Embryonic facial prominence (tissue), 1 donor: ENCODE measurements at regions not wholly inside any gene's neighbourhood (a gene's known extent, or its start where the extent isn't known, plus 50 kb on each side); places are given as distances from the start of the nearest gene placed in this dataset.

Experiments
- DNase-seq: peaks from one replicate; pipeline ENCODE4 v3.0.0-alpha.2; 2016; ENCODE audit errors: extremely low spot score

GRCh38 chr22:49327411-49328117 lies 500.1 kb downstream of the BRD1 start:
- DNase-seq = no peak

GRCh38 chr22:49326558-49326957 lies 501.1 kb downstream of the BRD1 start:
- no peak for DNase-seq

GRCh38 chr22:49325531-49326395 lies 501.9 kb downstream of the BRD1 start:
- DNase-seq = no peak

GRCh38 chr22:49324527-49325491 lies 502.9 kb downstream of the BRD1 start:
- no peak for DNase-seq

GRCh38 chr22:49323751-49324415 lies 503.8 kb downstream of the BRD1 start:
- DNase-seq = no peak

- DNase-seq = no peak
Observed at GRCh38 chr22:49322861-49323622, 504.6 kb downstream of the BRD1 start.

GRCh38 chr22:49322231-49322630 lies 505.4 kb downstream of the BRD1 start:
- DNase-seq = no peak

- DNase-seq = no peak
Observed at GRCh38 chr22:49321477-49322055, 506.1 kb downstream of the BRD1 start.

GRCh38 chr22:49320714-49321476 lies 506.8 kb downstream of the BRD1 start:
- no peak for DNase-seq

- DNase-seq = no peak
Observed at GRCh38 chr22:49317369-49317768, 510.3 kb downstream of the BRD1 start.

GRCh38 chr22:49312601-49313000 lies 515.1 kb downstream of the BRD1 start:
- no peak for DNase-seq

- no peak for DNase-seq
Observed at GRCh38 chr22:49310354-49310753, 517.3 kb downstream of the BRD1 start.

GRCh38 chr22:49308300-49308699 lies 519.4 kb downstream of the BRD1 start:
- DNase-seq = no peak

- no peak for DNase-seq
Observed at GRCh38 chr22:49307870-49308269, 519.8 kb downstream of the BRD1 start.

- DNase-seq = no peak
Observed at GRCh38 chr22:49307481-49307830, 520.2 kb downstream of the BRD1 start.

- DNase-seq = no peak
Observed at GRCh38 chr22:49306632-49307480, 520.8 kb downstream of the BRD1 start.

- DNase-seq = no peak
Observed at GRCh38 chr22:49305966-49306631, 521.6 kb downstream of the BRD1 start.
